ENCODE measurements at regions not wholly inside any gene's neighbourhood (a gene's known extent, or its start where the extent isn't known, plus 50 kb on each side); places are given as distances from the start of the nearest gene placed in this dataset.

GRCh38 chr6:95501032-95501904 is 76.1 kb upstream of the MANEA start:
- no peak for DNase-seq (ENCODE audit: low spot score)

- no peak for DNase-seq (ENCODE audit: low spot score)
Measured at GRCh38 chr6:95503568-95503967, 73.8 kb upstream of the MANEA start.

- DNase-seq (ENCODE audit: low spot score), result no peak
Measured at GRCh38 chr6:95511404-95511803, 65.9 kb upstream of the MANEA start.

- no peak for DNase-seq (ENCODE audit: low spot score)
Measured at GRCh38 chr6:95515975-95516374, 61.4 kb upstream of the MANEA start.

- DNase-seq (ENCODE audit: low spot score), result no peak
Measured at GRCh38 chr6:95517004-95517403, 60.3 kb upstream of the MANEA start.

- DNase-seq (ENCODE audit: low spot score), result no peak
Measured at GRCh38 chr6:95517568-95517967, 59.8 kb upstream of the MANEA start.

- no peak for DNase-seq (ENCODE audit: low spot score)
Measured at GRCh38 chr6:95518630-95519227, 58.6 kb upstream of the MANEA start.

GRCh38 chr6:95519228-95520037 is 57.9 kb upstream of the MANEA start:
- DNase-seq (ENCODE audit: low spot score), result no peak

GRCh38 chr6:95521181-95521580 is 56.2 kb upstream of the MANEA start:
- DNase-seq (ENCODE audit: low spot score), result no peak

Data from hematopoietic multipotent progenitor cell treated with erythropoietin and hydrocortisone succinate and interleukin-3 and kit ligand, for 15 days (in vitro differentiated cells).